IPS-20b (cell line): ENCODE measurements at regions not wholly inside any gene's neighbourhood (a gene's known extent, or its start where the extent isn't known, plus 50 kb on each side); places are given as distances from the start of the nearest gene placed in this dataset.

ENCODE experiments used
- H3K27ac ChIP-seq: one replicate; pipeline ENCODE4 v1.5.1; 2013; ENCODE audit warnings: low read length
- H3K27me3 ChIP-seq: 2 replicates; pipeline ENCODE4 v1.6.1; 2013; ENCODE audit warnings: mild to moderate bottlenecking, low read length, inconsistent platforms; ENCODE audit not compliant: insufficient read depth
- H3K36me3 ChIP-seq: 2 replicates; pipeline ENCODE4 v1.6.1; 2013; ENCODE audit warnings: low read depth, mild to moderate bottlenecking, inconsistent platforms, low read length, moderate library complexity; ENCODE audit not compliant: insufficient read depth
- H3K4me1 ChIP-seq: 2 replicates; pipeline ENCODE4 v1.6.1; 2013; ENCODE audit warnings: mild to moderate bottlenecking, control low read depth, inconsistent platforms, low read length, moderate library complexity; ENCODE audit not compliant: insufficient read depth
- H3K4me3 ChIP-seq: 2 replicates; pipeline ENCODE4 v1.5.1; 2013; ENCODE audit warnings: mild to moderate bottlenecking, low read length, inconsistent platforms
- H3K9ac ChIP-seq: 2 replicates; pipeline ENCODE4 v1.6.1; 2013; ENCODE audit warnings: low read depth, mild to moderate bottlenecking, inconsistent platforms, low read length, moderate library complexity
- H3K9me3 ChIP-seq: 2 replicates; pipeline ENCODE4 v1.6.1; 2013; ENCODE audit warnings: mild to moderate bottlenecking, low read depth, low read length, inconsistent platforms; ENCODE audit not compliant: insufficient read depth

- H3K27me3 ChIP-seq, result no peaks in the 10 kb centered on the region
- no peak overlapping the region for H3K9ac ChIP-seq
- H3K4me1 ChIP-seq, result peaks cover 11% of the 10 kb centered on the region
- no peaks in the 10 kb centered on the region for H3K36me3 ChIP-seq
- H3K9me3 ChIP-seq, result no peaks in the 10 kb centered on the region
- no peak overlapping the region for H3K4me3 ChIP-seq
- no peak overlapping the region for H3K27ac ChIP-seq
Measured at GRCh38 chr12:66898700-66899469, 220.0 kb upstream of the GRIP1 start.

- Histone ChIP-seq H3K4me3 (no peak overlapping the region), H3K27me3 (no peaks in the 10 kb centered on the region), H3K9me3 (no peaks in the 10 kb centered on the region), H3K27ac (no peak overlapping the region), H3K9ac (no peak overlapping the region), H3K4me1 (peaks cover 11% of the 10 kb centered on the region), H3K36me3 (no peaks in the 10 kb centered on the region)
Measured at GRCh38 chr12:66899588-66899987, 220.7 kb upstream of the GRIP1 start.

DNA sequence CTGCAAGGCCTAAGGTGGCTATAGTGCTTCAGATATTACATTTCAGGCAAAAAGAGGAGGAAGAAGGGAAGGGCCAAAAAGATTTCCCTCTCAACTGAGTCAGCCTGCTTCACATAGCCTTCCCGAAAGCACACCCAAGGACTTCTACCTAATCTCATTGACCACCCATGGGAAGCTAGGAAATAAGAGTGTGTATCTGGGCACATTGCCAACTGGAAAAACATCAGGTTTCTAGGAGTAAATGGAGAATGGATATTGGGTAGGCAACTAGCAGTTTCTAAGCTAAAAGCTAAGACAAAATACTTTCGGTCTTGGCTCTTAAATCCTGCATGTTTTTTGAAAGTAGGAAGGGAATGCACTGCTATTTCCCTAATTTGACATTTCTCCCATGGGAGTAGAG, 221.7 kb upstream of the GRIP1 start:
- Histone ChIP-seq H3K9ac (no peak overlapping the region), H3K9me3 (no peaks in the 10 kb centered on the region), H3K36me3 (no peaks in the 10 kb centered on the region), H3K4me1 (peaks cover 11% of the 10 kb centered on the region), H3K27ac (no peak overlapping the region), H3K27me3 (no peaks in the 10 kb centered on the region), H3K4me3 (no peak overlapping the region)

GRCh38 chr12:66901138-66901932, 222.5 kb upstream of the GRIP1 start:
- Histone ChIP-seq H3K27ac (no peak overlapping the region), H3K9me3 (no peaks in the 10 kb centered on the region), H3K4me3 (no peak overlapping the region), H3K9ac (no peak overlapping the region), H3K4me1 (peaks cover 7% of the 10 kb centered on the region), H3K36me3 (no peaks in the 10 kb centered on the region), H3K27me3 (no peaks in the 10 kb centered on the region)

DNA sequence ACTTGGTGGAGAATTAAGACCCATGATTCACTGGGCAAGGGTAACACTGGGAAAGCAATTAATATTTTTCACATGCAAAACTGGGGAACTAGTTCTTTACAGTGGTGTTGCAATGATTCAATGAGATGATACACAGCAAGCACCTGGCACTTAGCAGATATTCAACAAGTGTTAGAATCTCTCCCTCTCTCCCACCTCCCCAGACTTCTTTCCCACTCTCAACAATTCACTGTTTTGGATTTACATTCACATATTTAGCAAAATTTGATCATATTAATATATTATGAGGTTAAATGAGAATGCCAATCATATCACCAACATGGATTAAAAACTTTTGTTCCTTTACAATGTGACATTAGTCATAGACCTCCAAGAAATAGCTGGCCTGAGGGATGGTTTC, 223.1 kb upstream of the GRIP1 start:
- Histone ChIP-seq H3K27ac (no peak overlapping the region), H3K9ac (no peak overlapping the region), H3K4me3 (no peak overlapping the region), H3K9me3 (no peaks in the 10 kb centered on the region), H3K27me3 (no peaks in the 10 kb centered on the region), H3K4me1 (peaks cover 5% of the 10 kb centered on the region), H3K36me3 (no peaks in the 10 kb centered on the region)

DNA sequence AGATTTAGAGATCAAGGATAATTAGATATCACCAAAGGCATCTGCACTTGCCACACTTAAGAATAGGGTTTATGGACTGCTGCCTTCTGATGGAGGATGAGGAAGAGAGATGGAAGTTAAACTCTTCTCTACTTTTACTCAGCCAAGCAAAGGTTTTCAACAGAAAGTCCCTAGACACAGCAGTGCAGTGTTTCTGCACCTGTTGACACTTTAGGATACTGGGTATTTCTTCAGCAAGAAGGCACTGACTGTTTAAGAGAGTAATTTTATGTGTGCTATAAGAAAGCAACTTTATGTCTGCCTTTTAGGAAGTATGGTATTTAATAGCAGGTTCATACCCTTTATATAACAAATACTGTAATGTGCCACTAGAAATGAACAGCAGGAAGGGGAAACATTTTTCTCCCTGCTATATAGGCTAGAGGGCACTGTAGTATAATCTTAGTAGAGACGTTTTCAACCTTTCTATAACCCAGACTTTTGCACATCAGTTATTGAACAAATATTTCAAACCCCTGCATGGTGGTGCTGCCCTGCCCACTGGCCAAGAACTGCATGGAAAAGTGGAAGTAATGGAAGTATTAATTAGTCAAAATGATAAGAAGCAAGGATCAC, 225.0 kb upstream of the GRIP1 start:
- H3K4me1 ChIP-seq, result peaks cover 5% of the 10 kb centered on the region
- H3K9me3 ChIP-seq, result no peaks in the 10 kb centered on the region
- H3K4me3 ChIP-seq, result no peak overlapping the region
- no peaks in the 10 kb centered on the region for H3K36me3 ChIP-seq
- no peaks in the 10 kb centered on the region for H3K27me3 ChIP-seq
- no peak overlapping the region for H3K9ac ChIP-seq
- H3K27ac ChIP-seq, result no peak overlapping the region

GRCh38 chr12:66905201-66905600, 226.3 kb upstream of the GRIP1 start:
- Histone ChIP-seq H3K9me3 (no peaks in the 10 kb centered on the region), H3K27ac (no peak overlapping the region), H3K4me1 (no peaks in the 10 kb centered on the region), H3K36me3 (no peaks in the 10 kb centered on the region), H3K4me3 (no peak overlapping the region), H3K27me3 (no peaks in the 10 kb centered on the region), H3K9ac (no peak overlapping the region)

DNA sequence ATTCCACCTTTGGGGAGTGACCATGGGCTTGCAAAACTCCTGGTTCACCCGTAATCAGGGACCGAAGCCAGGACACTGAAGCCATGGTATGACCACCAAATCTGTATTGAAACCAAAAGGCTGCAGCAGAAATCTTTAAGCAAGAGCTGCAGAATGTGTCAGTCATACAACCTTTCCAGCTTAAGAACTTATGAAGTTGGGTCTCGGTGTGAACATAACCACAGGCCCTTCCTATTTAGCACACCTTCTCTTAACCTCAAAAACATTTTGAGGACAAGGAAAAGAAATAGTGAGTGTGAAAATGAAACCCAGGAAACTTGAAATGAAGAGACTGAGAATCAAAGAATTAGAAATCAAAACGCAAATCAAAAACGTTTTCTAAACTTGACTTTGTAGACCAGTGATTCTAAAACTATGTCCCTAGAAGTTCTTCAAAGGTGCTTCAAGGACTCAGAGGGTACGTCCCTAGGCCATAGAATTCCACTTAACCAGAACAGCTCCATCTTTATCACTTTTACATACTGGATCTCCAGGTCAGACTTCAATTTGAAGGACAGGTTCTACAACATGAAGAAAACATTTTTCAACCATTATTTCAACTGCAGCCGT, 231.6 kb upstream of the GRIP1 start:
- Histone ChIP-seq H3K27ac (no peak overlapping the region), H3K27me3 (no peaks in the 10 kb centered on the region), H3K9me3 (no peaks in the 10 kb centered on the region), H3K4me3 (no peak overlapping the region), H3K9ac (no peak overlapping the region), H3K36me3 (no peaks in the 10 kb centered on the region), H3K4me1 (peaks cover 7% of the 10 kb centered on the region)

DNA sequence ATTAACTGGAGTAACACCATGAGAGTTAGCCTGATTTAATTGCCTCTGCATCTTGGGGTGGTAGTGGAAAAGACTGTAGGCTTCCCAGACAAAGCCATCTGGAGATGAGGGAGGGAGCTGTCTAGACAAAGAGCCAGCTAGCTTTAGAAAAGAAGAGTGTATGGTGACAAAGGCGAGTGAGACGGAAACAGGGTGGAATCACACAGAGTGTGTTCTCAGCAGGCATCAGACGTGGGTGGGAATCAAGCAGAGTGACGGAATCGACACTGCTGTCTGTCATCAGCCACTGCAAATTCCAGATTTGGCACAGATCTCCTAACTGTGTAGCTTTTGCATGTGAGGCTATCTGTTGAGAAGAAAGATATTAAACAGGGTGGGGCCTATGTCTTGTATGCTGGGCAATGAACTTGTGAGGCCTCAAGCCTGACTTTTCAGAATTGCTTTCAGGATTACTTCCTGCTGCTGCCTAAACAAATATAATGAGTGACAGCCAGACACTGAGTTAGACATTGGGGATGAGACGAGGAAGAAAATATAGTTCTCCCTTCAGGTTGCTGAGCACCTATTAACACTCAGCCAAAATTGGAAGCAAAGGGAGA, 236.5 kb upstream of the GRIP1 start:
- no peak overlapping the region for H3K27ac ChIP-seq
- no peaks in the 10 kb centered on the region for H3K9me3 ChIP-seq
- no peaks in the 10 kb centered on the region for H3K27me3 ChIP-seq
- H3K4me1 ChIP-seq, result peaks cover 16% of the 10 kb centered on the region
- H3K9ac ChIP-seq, result no peak overlapping the region
- no peaks in the 10 kb centered on the region for H3K36me3 ChIP-seq
- H3K4me3 ChIP-seq, result no peak overlapping the region

- Histone ChIP-seq H3K9ac (no peak overlapping the region), H3K4me3 (no peak overlapping the region), H3K27me3 (no peaks in the 10 kb centered on the region), H3K9me3 (no peaks in the 10 kb centered on the region), H3K4me1 (peaks cover 16% of the 10 kb centered on the region), H3K36me3 (no peaks in the 10 kb centered on the region), H3K27ac (no peak overlapping the region)
Measured at GRCh38 chr12:66916189-66916588, 237.3 kb upstream of the GRIP1 start.

GRCh38 chr12:66919466-66919865, 240.6 kb upstream of the GRIP1 start:
- H3K9ac ChIP-seq, result no peak overlapping the region
- H3K36me3 ChIP-seq, result no peaks in the 10 kb centered on the region
- H3K27ac ChIP-seq, result no peak overlapping the region
- H3K9me3 ChIP-seq, result no peaks in the 10 kb centered on the region
- no peak overlapping the region for H3K4me3 ChIP-seq
- no peaks in the 10 kb centered on the region for H3K27me3 ChIP-seq
- peaks cover 16% of the 10 kb centered on the region for H3K4me1 ChIP-seq
